GM12891 (cell line): ENCODE measurements at regions not wholly inside any gene's neighbourhood (a gene's known extent, or its start where the extent isn't known, plus 50 kb on each side); places are given as distances from the start of the nearest gene placed in this dataset.

Experiments
- DNase-seq: peaks from one replicate; pipeline ENCODE4 v3.0.0; 2011; ENCODE audit warnings: low spot score; ENCODE audit not compliant: insufficient read length
- FAIRE-seq: peaks from 2 replicates; lab custom pipeline; 2011; peaks lifted over from hg19 to GRCh38; lab: Jason Lieb, UNC
- PAX5 ChIP-seq: IDR thresholded peaks from 2 replicates; pipeline ENCODE4 v1.6.1; 2011; ENCODE audit warnings: low read length, moderate library complexity, mild to moderate bottlenecking; ENCODE audit not compliant: insufficient read depth, severe bottlenecking
- POLR2A ChIP-seq: IDR thresholded peaks from 2 replicates; pipeline ENCODE4 v1.6.1; 2011; ENCODE audit warnings: low read depth, low read length, control low read depth
- POLR2AphosphoS5 ChIP-seq: IDR thresholded peaks from 2 replicates; pipeline ENCODE4 v1.6.1; 2011; ENCODE audit warnings: low read depth, low read length, control low read depth
- POU2F2 ChIP-seq: IDR thresholded peaks from 2 replicates; pipeline ENCODE4 v1.6.1; 2011; ENCODE audit warnings: low read depth, mild to moderate bottlenecking, control low read depth, low read length, moderate library complexity
- SPI1 ChIP-seq: IDR thresholded peaks from 2 replicates; pipeline ENCODE4 v1.6.1; 2011; ENCODE audit warnings: low read depth, low read length, control low read depth
- TAF1 ChIP-seq: IDR thresholded peaks from 2 replicates; pipeline ENCODE4 v1.6.1; 2011; ENCODE audit warnings: low read depth, low read length, control low read depth

DNA sequence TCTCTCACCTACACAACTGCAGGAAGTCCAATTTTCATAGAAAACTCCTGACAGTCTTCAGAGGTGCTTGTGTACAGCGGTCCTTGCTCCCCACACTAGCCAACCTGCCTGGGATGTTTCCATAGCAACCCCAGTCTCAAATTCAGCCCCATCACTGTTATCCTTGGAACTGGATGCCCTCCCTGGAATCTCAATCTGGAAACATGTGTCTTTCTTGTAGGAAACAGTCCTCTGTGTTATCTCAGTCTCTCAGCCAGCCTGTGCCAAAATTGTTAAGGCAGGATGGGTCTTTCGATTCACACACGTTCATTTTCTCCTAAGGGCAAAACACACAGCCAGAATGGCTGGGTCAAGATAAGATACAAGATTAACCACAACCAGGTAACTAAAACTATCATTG is 295.5 kb upstream of the RND3 start:
- FAIRE-seq (no peak), DNase-seq (no peak)
- TF ChIP-seq PAX5 (no peak), SPI1 (no peak)

DNA sequence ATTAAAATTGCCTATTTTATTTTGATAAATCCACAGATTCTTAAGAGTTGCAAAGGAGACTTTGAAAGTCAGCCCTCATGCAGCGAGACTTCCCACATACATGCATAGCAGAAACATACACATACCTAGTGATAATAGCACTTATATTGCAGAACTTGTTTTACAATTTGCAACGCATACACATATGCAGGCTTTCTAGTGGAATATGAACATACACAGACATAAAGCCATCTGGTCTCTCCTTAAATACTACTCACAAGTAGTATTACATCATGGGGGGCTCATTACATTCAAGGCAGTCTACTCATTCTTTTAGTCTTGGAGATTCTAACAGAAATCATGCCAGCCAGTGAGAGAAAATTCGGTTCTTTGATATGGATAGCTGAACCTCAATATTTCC is 295.1 kb upstream of the RND3 start:
- DNase-seq = no peak
- no peak for FAIRE-seq
- TF ChIP-seq SPI1 (no peak), POU2F2 (no peak), PAX5 (no peak), POLR2AphosphoS5 (no peak), POLR2A (no peak), TAF1 (no peak)

DNA sequence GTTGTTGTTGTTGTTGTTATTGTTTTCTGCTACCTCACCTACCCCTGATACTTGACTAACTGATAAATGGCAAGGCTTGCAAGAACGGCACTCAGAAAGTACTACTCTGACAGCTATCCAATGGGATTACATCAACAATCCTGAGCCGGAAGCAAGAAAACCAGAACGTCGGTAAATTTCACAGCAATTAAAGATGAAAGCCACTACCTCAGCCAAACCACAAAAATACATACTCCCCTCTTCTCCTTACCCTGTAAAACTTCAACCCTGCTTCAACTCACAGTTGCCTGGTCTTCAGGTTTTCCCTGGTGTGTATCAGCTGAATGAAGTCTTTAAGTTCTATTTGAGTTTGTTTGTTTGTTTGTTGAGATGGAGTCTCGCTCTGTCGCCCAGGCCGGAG is 293.7 kb upstream of the RND3 start:
- FAIRE-seq (no peak), DNase-seq (no peak)
- no peak for TF ChIP-seq SPI1
- no peak for TF ChIP-seq PAX5
- TF ChIP-seq POU2F2 = no peak
- no peak for TF ChIP-seq TAF1
- TF ChIP-seq POLR2A = no peak
- TF ChIP-seq POLR2AphosphoS5 = no peak

DNA sequence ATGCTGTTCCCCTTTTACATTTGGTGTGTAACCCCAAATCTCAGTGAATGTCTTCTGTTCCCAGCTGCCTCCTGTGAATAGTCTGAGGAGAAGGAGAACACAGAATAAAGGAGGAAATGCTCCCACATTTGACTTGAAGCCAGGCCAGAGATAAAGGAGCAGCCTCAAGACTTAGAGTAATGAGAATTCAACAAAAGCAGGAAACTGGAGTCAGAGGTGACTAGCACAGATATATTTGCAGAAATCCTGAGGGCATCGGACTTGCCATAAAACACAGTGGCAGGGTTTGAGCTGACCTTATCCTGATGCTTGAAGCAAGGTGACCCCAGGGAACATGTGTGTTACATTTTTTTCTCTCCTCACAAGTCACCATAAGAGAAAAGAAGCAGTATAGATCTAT is 291.4 kb upstream of the RND3 start:
- FAIRE-seq (no peak), DNase-seq (no peak)
- TF ChIP-seq SPI1 (no peak), POLR2A (no peak), PAX5 (no peak), POLR2AphosphoS5 (no peak), POU2F2 (no peak), TAF1 (no peak)

DNA sequence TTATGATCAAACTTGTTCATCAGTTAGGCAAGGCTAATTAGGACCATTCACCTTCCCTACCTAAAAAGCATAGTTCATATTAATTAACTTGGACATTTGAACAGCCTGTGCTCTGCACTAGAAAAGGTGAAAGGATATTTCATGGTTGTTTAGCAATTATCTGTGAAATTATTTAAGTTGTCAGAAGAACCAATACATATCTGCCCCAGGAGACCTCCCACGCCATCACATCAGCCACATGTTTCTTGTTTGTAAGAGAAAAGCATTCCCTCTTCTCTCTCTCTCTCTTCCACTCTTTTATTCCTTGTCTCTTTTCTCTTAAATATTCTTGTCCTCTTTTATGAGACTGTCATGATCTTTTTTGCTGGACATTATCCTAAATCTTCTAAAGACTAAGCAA is 282.0 kb upstream of the RND3 start:
- no peak for TF ChIP-seq SPI1
- DNase-seq (no peak), FAIRE-seq (no peak)

DNA sequence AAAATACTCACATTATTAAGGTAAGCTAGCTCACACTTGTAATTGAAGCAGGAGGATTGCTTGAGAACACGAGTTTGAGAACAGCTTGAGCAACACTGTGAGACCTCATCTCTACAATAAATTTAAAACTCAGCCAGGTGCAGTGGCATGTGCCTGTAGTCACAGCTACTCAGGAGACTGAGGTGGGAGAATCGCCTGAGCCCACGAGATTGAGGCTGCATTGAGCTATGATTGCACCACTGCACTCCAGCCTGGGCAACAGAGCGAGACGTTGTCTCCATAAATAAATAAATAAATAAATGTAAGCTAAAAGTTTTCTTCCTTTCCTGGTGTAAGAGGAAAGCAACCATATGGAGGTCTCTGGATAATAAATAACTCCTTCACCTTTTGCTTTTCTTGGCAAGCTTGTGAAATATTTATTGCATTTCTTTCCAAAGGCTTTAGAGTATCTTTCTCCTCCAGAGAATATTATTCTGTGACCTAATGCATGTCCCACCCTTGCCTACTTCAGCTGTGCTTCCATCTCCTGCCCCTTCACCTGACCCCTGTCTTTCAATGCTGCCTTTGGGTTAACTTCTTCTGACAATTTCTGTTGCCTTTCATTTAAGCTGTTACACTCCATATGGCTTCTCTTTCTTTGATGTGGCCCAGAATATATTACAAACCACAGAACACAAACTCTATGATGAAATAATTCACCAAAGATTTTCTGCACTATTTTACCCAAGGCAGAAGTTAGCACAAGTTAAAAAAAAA is 280.7 kb upstream of the RND3 start:
- TF ChIP-seq POU2F2 = no peak
- no peak for FAIRE-seq

DNA sequence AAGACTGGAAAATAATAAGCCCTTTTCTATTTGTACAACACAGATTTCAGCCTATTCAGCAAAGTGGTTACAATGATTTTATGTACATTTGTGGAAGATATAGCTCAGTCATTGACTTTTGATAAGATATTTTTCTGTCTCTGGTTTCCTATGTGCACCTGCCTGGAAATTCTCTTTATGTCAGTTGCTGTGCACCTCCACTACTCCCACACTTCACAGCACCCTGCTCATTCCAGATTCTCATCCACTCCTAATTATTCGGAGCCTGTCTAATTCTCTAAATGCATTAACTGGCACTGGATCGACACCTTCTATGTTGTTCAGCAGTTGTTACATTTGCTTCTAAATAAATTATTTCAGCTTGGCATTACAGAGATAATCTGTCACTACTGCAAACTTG is 275.1 kb upstream of the RND3 start:
- DNase-seq = no peak
- TF ChIP-seq POLR2AphosphoS5 (no peak), SPI1 (no peak), TAF1 (no peak), POLR2A (no peak), POU2F2 (no peak), PAX5 (no peak)
- FAIRE-seq = no peak

More for the DNA sequence above, 280.7 kb upstream of the RND3 start:
- no peak for DNase-seq

DNA sequence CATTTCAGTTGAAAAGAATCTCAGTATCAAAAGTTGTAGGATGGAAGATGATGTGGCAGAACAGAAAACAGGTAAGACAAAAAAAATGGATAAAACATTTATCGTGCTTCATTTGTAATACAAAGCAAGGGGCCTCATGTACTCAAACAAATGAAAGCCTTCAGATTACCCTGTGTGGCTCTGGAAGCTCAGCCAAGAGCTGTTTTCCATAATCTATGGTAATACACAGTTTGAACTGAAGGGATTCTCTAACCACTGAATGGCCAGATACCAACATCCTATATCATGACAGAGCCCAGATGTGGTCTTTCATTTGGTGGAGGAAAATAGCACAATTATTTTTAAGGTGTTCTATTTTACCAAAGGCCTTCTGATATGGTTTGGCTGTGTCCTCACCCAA is 272.1 kb upstream of the RND3 start:
- TF ChIP-seq POLR2A (no peak), TAF1 (no peak), POU2F2 (no peak), SPI1 (no peak), PAX5 (no peak), POLR2AphosphoS5 (no peak)
- DNase-seq = no peak
- FAIRE-seq = no peak

DNA sequence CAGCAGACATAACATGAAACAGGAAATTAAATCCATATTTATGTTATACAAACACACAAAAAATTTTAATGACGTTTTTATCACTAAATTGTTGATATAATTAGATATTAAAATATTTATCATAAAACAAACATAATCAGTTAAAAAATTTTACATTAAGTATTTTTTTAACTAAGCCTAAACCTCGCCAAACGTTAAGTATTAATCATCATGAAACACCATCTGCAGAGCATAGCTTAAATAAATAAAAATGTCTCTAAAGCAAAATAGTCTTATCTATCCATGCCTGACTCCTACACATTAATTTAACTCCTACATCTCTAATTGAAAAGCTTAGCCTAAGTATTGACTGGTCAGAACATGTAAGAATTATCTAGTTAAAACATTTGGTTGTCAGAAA is 271.6 kb upstream of the RND3 start:
- DNase-seq = no peak
- TF ChIP-seq PAX5 (no peak), TAF1 (no peak), SPI1 (no peak), POU2F2 (no peak), POLR2A (no peak), POLR2AphosphoS5 (no peak)
- FAIRE-seq = no peak

DNA sequence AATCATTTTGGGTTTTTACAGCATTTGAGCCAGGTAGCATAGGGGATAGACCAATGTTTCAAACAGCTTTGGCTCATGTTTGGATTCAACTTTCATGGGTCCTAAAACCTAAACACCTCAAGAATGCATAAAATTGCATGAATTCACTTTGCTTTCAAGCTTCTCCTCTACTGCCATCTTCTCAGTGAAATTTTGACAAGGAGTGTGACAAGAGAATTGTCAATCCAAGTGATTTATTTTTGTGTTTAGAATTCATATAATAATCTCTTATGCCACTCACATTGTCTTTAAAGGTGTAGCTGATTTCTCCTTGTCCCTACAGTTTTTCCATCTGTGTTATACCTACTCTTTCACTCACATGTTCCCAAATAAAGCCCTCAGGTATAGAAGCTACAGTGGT is 264.8 kb upstream of the RND3 start:
- FAIRE-seq (no peak), DNase-seq (no peak)
- TF ChIP-seq POLR2A (no peak), PAX5 (no peak), POU2F2 (no peak), TAF1 (no peak), SPI1 (no peak), POLR2AphosphoS5 (no peak)

DNA sequence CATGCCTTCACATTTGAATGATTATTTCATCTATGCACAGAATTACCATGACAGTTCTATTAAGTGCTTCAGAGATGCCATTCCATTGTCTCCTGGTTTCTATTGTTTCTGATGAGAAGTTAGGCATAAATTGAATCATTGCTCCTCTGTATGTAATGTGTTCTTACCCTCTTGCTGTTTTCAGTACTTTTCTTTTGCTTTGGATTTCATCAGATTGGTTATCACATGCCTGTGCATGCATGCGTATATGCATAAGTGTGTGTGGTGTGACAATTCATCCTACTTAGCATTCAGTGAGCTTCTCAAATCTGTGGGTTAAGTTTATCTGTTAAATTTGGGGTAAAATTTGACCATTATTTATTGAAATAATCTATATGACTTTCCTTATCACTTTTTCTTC is 263.3 kb upstream of the RND3 start:
- FAIRE-seq (no peak), DNase-seq (no peak)
- TF ChIP-seq TAF1 (no peak), PAX5 (no peak), SPI1 (no peak), POLR2A (no peak), POU2F2 (no peak), POLR2AphosphoS5 (no peak)

DNA sequence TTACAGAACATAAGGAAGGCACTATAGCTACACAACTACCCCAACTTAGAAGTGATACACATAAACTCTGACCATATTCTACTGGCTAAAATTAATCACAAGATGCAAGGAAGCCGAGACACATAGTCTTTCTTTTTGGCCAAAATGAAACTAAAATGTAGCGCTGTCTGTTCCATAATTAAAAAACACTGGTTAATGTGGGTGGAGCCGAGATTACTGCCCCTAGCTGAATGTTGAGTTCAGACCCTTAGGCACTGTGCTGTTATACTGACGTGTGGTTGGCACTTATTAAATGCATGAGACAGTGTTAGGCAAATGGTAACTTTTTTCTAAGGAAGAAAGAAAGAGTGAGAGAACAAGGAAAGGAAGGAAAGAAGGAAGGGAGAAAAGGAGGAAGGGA is 254.6 kb upstream of the RND3 start:
- DNase-seq = no peak
- no peak for FAIRE-seq
- TF ChIP-seq PAX5 = no peak
- no peak for TF ChIP-seq SPI1
- no peak for TF ChIP-seq POLR2AphosphoS5
- no peak for TF ChIP-seq POU2F2
- TF ChIP-seq POLR2A = no peak
- no peak for TF ChIP-seq TAF1
